Left ventricle myocardium inferior (tissue), 1 donor: ENCODE measurements at regions not wholly inside any gene's neighbourhood (a gene's known extent, or its start where the extent isn't known, plus 50 kb on each side); places are given as distances from the start of the nearest gene placed in this dataset.
A peak's percentile ranks its signal among the peaks of the same experiment; 100 is the strongest.
"Not testable (repeated sequence)": the region's sequence is repeated elsewhere in the genome, so short reads cannot be mapped to it uniquely, and the experiment has no call there.

ENCODE experiments used
- DNase-seq: peaks from one replicate; pipeline ENCODE4 v3.0.0-alpha.2; 2020
- H3K27ac ChIP-seq: fragments of 200-600 bp; replicated peaks from 2 replicates; pipeline ENCODE4 v1.8.0; 2021
- H3K27me3 ChIP-seq: fragments of 200-600 bp; 2 replicates; pipeline ENCODE4 v1.8.0; 2021; ENCODE audit warnings: low read depth
- H3K36me3 ChIP-seq: fragments of 200-600 bp; 2 replicates; pipeline ENCODE4 v1.8.0; 2021
- H3K4me1 ChIP-seq: fragments of 200-600 bp; 2 replicates; pipeline ENCODE4 v1.8.0; 2021
- H3K4me3 ChIP-seq: fragments of 200-600 bp; 2 replicates; pipeline ENCODE4 v1.8.0; 2021; ENCODE audit warnings: mild to moderate bottlenecking, moderate library complexity
- H3K9me3 ChIP-seq: fragments of 200-600 bp; replicated peaks from 2 replicates; pipeline ENCODE4 v1.8.0; 2021
- CTCF ChIP-seq: fragments of 200-600 bp; IDR thresholded peaks from 2 replicates; pipeline ENCODE4 v1.8.0; 2021; ENCODE audit warnings: antibody characterized with exemption, mild to moderate bottlenecking, borderline replicate concordance
- intact Hi-C: fragments of 100-400 bp; cut with micrococcal nuclease; formaldehyde crosslinking; loops from one replicate; pipeline ENCODE4 v1.11.0; 2022
- donor health status: DM: no; HTN: yes; CAD: no; lungs with severe emphysema.

- Histone ChIP-seq H3K27ac (peak overlapping the region; percentile 41), H3K4me3 (no peak overlapping the region), H3K36me3 (peaks cover 63% of the 10 kb centered on the region), H3K9me3 (peaks cover 6% of the 10 kb centered on the region), H3K4me1 (peaks cover 34% of the 10 kb centered on the region), H3K27me3 (no peaks in the 10 kb centered on the region)
- DNase-seq, result no peak
- intact Hi-C loops, result loop anchor here (10.0 kb wide), 1 partner anchor 143 kb away; no protein-coding TSS in a partner anchor
- no peak for TF ChIP-seq CTCF
Observed at GRCh38 chr6:144438103-144438502, 153.0 kb downstream of the UTRN start.

GRCh38 chr6:144439016-144439415 is 153.9 kb downstream of the UTRN start:
- Histone ChIP-seq H3K27me3 (no peaks in the 10 kb centered on the region), H3K9me3 (peaks cover 6% of the 10 kb centered on the region), H3K36me3 (peaks cover 65% of the 10 kb centered on the region), H3K27ac (peak overlapping the region; percentile 41), H3K4me3 (no peak overlapping the region), H3K4me1 (peaks cover 34% of the 10 kb centered on the region)
- TF ChIP-seq CTCF, result no peak
- intact Hi-C loops, result loop anchor here (10.0 kb wide), 1 partner anchor 144 kb away; no protein-coding TSS in a partner anchor
- no peak for DNase-seq

- peaks cover 84% of the 10 kb centered on the region for H3K36me3 ChIP-seq
- intact Hi-C loops, H3K27me3 ChIP-seq: not testable (repeated sequence)
Observed at GRCh38 chr6:144441801-144442200, 156.7 kb downstream of the UTRN start.

GRCh38 chr6:144443157-144443556 is 158.0 kb downstream of the UTRN start:
- intact Hi-C loops, result no loop called here
- Histone ChIP-seq H3K36me3 (peaks cover 80% of the 10 kb centered on the region), H3K27me3 (no peaks in the 10 kb centered on the region)

More at GRCh38 chr6:144441801-144442200, 156.7 kb downstream of the UTRN start:
- H3K4me1 ChIP-seq, result peaks cover 16% of the 10 kb centered on the region
- not testable (repeated sequence) for H3K9me3 ChIP-seq, H3K4me3 ChIP-seq, H3K27ac ChIP-seq, DNase-seq

DNA sequence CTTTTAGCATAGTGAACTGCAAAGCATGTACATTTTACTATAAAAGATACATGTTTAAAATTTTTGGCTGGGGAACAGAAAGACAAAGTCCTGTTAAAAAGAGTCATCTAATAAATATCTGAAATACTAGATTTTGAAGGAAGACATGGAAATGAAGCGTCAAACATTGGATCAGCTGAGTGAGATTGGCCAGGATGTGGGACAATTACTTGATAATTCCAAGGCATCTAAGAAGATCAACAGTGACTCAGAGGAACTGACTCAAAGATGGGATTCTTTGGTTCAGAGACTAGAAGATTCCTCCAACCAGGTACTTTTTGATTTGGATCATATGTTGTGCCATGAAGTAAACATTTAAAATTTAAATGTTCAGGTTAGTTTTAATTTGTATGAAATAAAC is 162.3 kb downstream of the UTRN start:
- Histone ChIP-seq H3K27me3 (no peaks in the 10 kb centered on the region), H3K4me3 (no peak overlapping the region), H3K36me3 (peaks cover 75% of the 10 kb centered on the region), H3K9me3 (no peaks in the 10 kb centered on the region), H3K27ac (no peak overlapping the region), H3K4me1 (peaks cover 15% of the 10 kb centered on the region)
- no peak for TF ChIP-seq CTCF
- intact Hi-C loops, result no loop called here
- no peak for DNase-seq

More at GRCh38 chr6:144443157-144443556, 158.0 kb downstream of the UTRN start:
- no peak for DNase-seq
- peaks cover 3% of the 10 kb centered on the region for H3K4me1 ChIP-seq
- peaks cover 6% of the 10 kb centered on the region for H3K9me3 ChIP-seq
- H3K4me3 ChIP-seq, result no peak overlapping the region
- no peak for TF ChIP-seq CTCF
- no peak overlapping the region for H3K27ac ChIP-seq

- H3K9me3 ChIP-seq, result no peaks in the 10 kb centered on the region
- peaks cover 78% of the 10 kb centered on the region for H3K36me3 ChIP-seq
- no peak overlapping the region for H3K4me3 ChIP-seq
- H3K27ac ChIP-seq, result peak overlapping the region; percentile 63
- TF ChIP-seq CTCF, result no peak
- no peaks in the 10 kb centered on the region for H3K27me3 ChIP-seq
- peaks cover 15% of the 10 kb centered on the region for H3K4me1 ChIP-seq
- intact Hi-C loops, result no loop called here
- no peak for DNase-seq
Observed at GRCh38 chr6:144449218-144449617, 164.1 kb downstream of the UTRN start.
